ENCODE measurements at regions not wholly inside any gene's neighbourhood (a gene's known extent, or its start where the extent isn't known, plus 50 kb on each side); places are given as distances from the start of the nearest gene placed in this dataset.

DNA sequence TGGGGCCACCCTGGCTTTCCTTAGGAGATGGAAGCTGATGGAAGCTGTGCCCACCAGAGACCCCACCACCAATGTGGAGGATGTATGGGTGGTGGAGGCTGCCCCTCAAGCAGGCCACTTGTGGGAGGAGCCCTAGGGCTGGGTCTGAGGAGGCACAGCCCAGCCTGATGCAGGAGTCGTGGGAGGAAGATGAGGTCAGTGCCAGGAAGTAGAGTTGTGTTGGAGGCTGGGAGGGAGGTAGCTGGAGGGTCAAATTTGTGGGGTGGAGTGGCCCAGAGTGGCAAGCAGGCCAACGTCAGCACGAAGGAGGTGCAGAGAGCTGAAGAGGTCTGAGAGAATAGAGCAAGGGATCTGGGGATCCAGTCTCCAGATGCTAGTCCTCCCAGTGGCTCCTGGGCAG, 119.0 kb upstream of the USP24 start:
- no peaks in the 10 kb centered on the region for H3K9me3 Mint-ChIP-seq (ENCODE audit: unreplicated experiment)
- H3K27me3 Mint-ChIP-seq (ENCODE audit: insufficient read depth, unreplicated experiment): no peaks in the 10 kb centered on the region
- no TSS peak for BruUV-seq (replicated peaks)
- H3K4me3 Mint-ChIP-seq (ENCODE audit: unreplicated experiment): no peak overlapping the region
- H3K27ac Mint-ChIP-seq (ENCODE audit: low read depth, unreplicated experiment): no peak overlapping the region
- ChIA-PET CTCF (no interaction called here), POLR2A (interaction anchor here (0.8 kb wide), 1 partner anchor 16 kb away, joined by 4 read pairs; no protein-coding TSS in a partner anchor)
- TF ChIP-seq CTCF (IDR thresholded peaks at IDR 0.05; ENCODE audit: unreplicated experiment): no peak
- H3K4me1 Mint-ChIP-seq (ENCODE audit: insufficient read depth, unreplicated experiment): no peaks in the 10 kb centered on the region
- intact Hi-C loops (cut with micrococcal nuclease): no loop called here
- DNase-seq (ENCODE audit: unreplicated experiment): no peak
- H3K36me3 Mint-ChIP-seq (ENCODE audit: insufficient read depth, unreplicated experiment): no peaks in the 10 kb centered on the region

DNA sequence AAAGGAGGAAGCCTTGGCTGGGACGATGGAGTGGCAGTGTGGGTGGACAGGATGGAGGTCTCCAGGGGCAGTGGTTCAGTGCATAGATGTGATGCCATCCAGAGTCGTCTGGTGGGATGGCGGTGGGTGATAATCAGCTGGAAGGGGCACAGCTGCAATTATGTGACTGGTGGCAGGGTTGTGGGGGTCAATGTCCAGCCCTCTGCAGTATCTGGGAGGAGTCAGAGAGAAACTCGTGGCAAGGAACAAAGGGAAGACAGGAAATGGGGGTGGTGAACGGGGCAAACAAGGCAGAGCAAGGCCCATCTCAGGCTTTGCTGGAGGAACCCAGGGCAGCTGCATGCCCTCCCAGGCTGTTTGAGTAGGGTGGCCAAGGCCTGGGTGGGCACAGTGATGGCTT, 118.3 kb upstream of the USP24 start:
- intact Hi-C loops (cut with micrococcal nuclease): no loop called here
- ChIA-PET POLR2A (interaction anchor here (0.5 to 0.8 kb wide), 2 partner anchors 15 to 459 kb away, joined by 4 read pairs; no protein-coding TSS in a partner anchor), CTCF (no interaction called here)
- H3K4me3 Mint-ChIP-seq (ENCODE audit: unreplicated experiment): no peak overlapping the region
- H3K27me3 Mint-ChIP-seq (ENCODE audit: insufficient read depth, unreplicated experiment): no peaks in the 10 kb centered on the region
- H3K4me1 Mint-ChIP-seq (ENCODE audit: insufficient read depth, unreplicated experiment): no peaks in the 10 kb centered on the region
- no peak for DNase-seq (ENCODE audit: unreplicated experiment)
- no peak for TF ChIP-seq CTCF (IDR thresholded peaks at IDR 0.05; ENCODE audit: unreplicated experiment)
- H3K9me3 Mint-ChIP-seq (ENCODE audit: unreplicated experiment): no peaks in the 10 kb centered on the region
- H3K27ac Mint-ChIP-seq (ENCODE audit: low read depth, unreplicated experiment): no peak overlapping the region
- H3K36me3 Mint-ChIP-seq (ENCODE audit: insufficient read depth, unreplicated experiment): no peaks in the 10 kb centered on the region
- BruUV-seq (replicated peaks): no TSS peak

DNA sequence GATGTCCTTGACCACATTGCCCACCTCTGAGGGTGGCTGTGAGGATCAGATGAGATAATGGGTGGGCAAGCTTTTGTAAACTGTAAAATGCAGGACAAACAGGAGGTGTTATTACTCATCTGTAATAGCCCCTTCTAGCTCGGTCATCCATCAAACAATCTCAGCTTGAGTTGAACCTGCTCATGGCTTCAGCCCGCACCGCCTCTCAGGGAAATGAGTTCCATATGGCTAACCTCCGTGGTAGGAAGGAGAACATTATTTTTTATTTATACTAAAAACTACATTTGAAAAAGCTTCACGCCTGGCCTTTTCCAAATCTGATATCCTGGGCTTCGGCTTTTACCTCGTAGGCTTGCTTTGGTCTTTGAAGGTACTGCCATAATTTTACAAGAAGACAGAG, 116.2 kb upstream of the USP24 start:
- TF ChIP-seq CTCF (IDR thresholded peaks at IDR 0.05; ENCODE audit: unreplicated experiment): no peak
- Mint-ChIP-seq H3K27me3 (ENCODE audit: insufficient read depth, unreplicated experiment) (no peaks in the 10 kb centered on the region), H3K4me1 (ENCODE audit: insufficient read depth, unreplicated experiment) (no peaks in the 10 kb centered on the region), H3K4me3 (ENCODE audit: unreplicated experiment) (no peak overlapping the region), H3K36me3 (ENCODE audit: insufficient read depth, unreplicated experiment) (no peaks in the 10 kb centered on the region), H3K9me3 (ENCODE audit: unreplicated experiment) (no peaks in the 10 kb centered on the region), H3K27ac (ENCODE audit: low read depth, unreplicated experiment) (no peak overlapping the region)
- no peak for DNase-seq (ENCODE audit: unreplicated experiment)
- intact Hi-C loops (cut with micrococcal nuclease): no loop called here
- CTCF ChIA-PET: no interaction called here
- POLR2A ChIA-PET: interaction anchor here (1.2 kb wide), 2 partner anchors 9 to 30 kb away, joined by 3 read pairs; no protein-coding TSS in a partner anchor
- no TSS peak for BruUV-seq (replicated peaks)

DNA sequence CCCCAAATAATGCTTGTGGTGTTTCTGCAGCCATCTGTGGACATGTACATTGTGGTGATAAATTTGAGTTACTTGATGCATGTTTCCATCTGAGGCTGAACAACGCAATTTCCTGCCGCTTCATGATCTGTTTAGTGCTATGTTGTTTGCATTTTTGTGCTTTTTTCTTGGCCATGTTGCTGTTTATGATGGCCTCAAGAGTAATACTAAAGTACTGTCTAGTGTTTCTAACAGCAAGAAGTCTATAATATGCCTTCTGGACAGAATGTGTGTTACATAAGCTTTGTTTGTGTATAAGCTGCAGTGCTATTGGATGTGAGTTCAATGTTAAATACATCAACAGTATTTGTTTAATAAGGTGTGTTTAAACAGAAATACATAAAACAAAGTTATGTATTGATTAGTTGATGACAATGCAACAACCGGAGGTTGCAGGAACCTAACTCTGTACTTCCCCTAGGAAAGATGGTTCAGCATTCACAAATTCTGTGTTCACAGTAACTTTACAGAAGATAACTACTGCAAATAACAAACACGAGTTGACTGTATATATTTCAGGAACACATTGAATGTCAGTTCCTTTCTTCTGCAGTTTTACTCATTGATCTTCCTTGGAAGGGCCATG, 114.8 kb upstream of the USP24 start:
- no peak for DNase-seq (ENCODE audit: unreplicated experiment)
- ChIA-PET CTCF (interaction anchor here (1.1 kb wide), 1 partner anchor 30 kb away, joined by 3 read pairs; no protein-coding TSS in a partner anchor), POLR2A (interaction anchor here (1.2 kb wide), 1 partner anchor 28 kb away, joined by 3 read pairs; no protein-coding TSS in a partner anchor)
- no peak for TF ChIP-seq CTCF (IDR thresholded peaks at IDR 0.05; ENCODE audit: unreplicated experiment)
- Mint-ChIP-seq H3K4me1 (ENCODE audit: insufficient read depth, unreplicated experiment) (no peaks in the 10 kb centered on the region), H3K27ac (ENCODE audit: low read depth, unreplicated experiment) (no peak overlapping the region), H3K9me3 (ENCODE audit: unreplicated experiment) (no peaks in the 10 kb centered on the region), H3K4me3 (ENCODE audit: unreplicated experiment) (no peak overlapping the region), H3K36me3 (ENCODE audit: insufficient read depth, unreplicated experiment) (no peaks in the 10 kb centered on the region), H3K27me3 (ENCODE audit: insufficient read depth, unreplicated experiment) (no peaks in the 10 kb centered on the region)
- intact Hi-C loops (cut with micrococcal nuclease): no loop called here
- no TSS peak for BruUV-seq (replicated peaks)

Measured in MCF 10A (cell line).